Trophoblast cell (in vitro differentiated cells and primary cell): ENCODE measurements at regions not wholly inside any gene's neighbourhood (a gene's known extent, or its start where the extent isn't known, plus 50 kb on each side); places are given as distances from the start of the nearest gene placed in this dataset.
A peak's percentile ranks its signal among the peaks of the same experiment; 100 is the strongest.
"Not testable (repeated sequence)": the region's sequence is repeated elsewhere in the genome, so short reads cannot be mapped to it uniquely, and the experiment has no call there.

ENCODE experiments used
- DNase-seq, 2 donors: peaks; one replicate each; pipeline ENCODE4 v3.0.0-alpha.2; 2016
- H2AFZ ChIP-seq: 2 replicates; pipeline ENCODE4 v1.6.1; 2013; ENCODE audit warnings: low read length, moderate library complexity, mild to moderate bottlenecking; ENCODE audit not compliant: insufficient read depth, poor library complexity
- H2AK5ac ChIP-seq: 2 replicates; pipeline ENCODE4 v1.6.1; 2013; ENCODE audit warnings: mild to moderate bottlenecking, low read length
- H2BK120ac ChIP-seq: 2 replicates; pipeline ENCODE4 v1.6.1; 2013; ENCODE audit warnings: low read length, mild to moderate bottlenecking, moderate library complexity; ENCODE audit not compliant: insufficient read depth, poor library complexity
- H2BK12ac ChIP-seq: 2 replicates; pipeline ENCODE4 v1.6.1; 2013; ENCODE audit warnings: mild to moderate bottlenecking, low read length, moderate library complexity
- H2BK5ac ChIP-seq: 2 replicates; pipeline ENCODE4 v1.6.1; 2013; ENCODE audit warnings: low read length, low read depth, moderate library complexity, mild to moderate bottlenecking; ENCODE audit not compliant: poor library complexity
- H3K14ac ChIP-seq: 2 replicates; pipeline ENCODE4 v1.6.1; 2013; ENCODE audit warnings: mild to moderate bottlenecking, low read length
- H3K18ac ChIP-seq: 2 replicates; pipeline ENCODE4 v1.6.1; 2013; ENCODE audit warnings: mild to moderate bottlenecking, low read length
- H3K23ac ChIP-seq: 2 replicates; pipeline ENCODE4 v1.6.1; 2013; ENCODE audit warnings: low read length
- H3K27ac ChIP-seq: 2 replicates; pipeline ENCODE4 v1.5.1; 2013; ENCODE audit warnings: low read depth, mild to moderate bottlenecking, inconsistent platforms, low read length, moderate library complexity
- H3K27me3 ChIP-seq: 2 replicates; pipeline ENCODE4 v1.6.1; 2013; ENCODE audit warnings: inconsistent platforms, mild to moderate bottlenecking, low read length, moderate library complexity; ENCODE audit not compliant: insufficient read depth
- H3K36me3 ChIP-seq, 2 experiments: 1 replicate in 1 of 2; 2 replicates in 1 of 2; pipeline ENCODE4 v1.6.1; 2013; ENCODE audit warnings: low read length in 2 of 2, mild to moderate bottlenecking in 2 of 2, moderate library complexity in 1 of 2; ENCODE audit not compliant: insufficient read depth in 2 of 2, control insufficient read depth in 1 of 2
- H3K4ac ChIP-seq: 2 replicates; pipeline ENCODE4 v1.6.1; 2013; ENCODE audit warnings: low read depth, mild to moderate bottlenecking, low read length, moderate library complexity
- H3K4me1 ChIP-seq, 2 experiments: 1 replicate in 1 of 2; 2 replicates in 1 of 2; pipeline ENCODE4 v1.6.1; 2013; ENCODE audit warnings: low read length in 2 of 2, mild to moderate bottlenecking in 2 of 2, moderate library complexity in 1 of 2; ENCODE audit not compliant: insufficient read depth in 2 of 2, control insufficient read depth in 1 of 2
- H3K4me2 ChIP-seq: 2 replicates; pipeline ENCODE4 v1.6.1; 2013; ENCODE audit warnings: inconsistent platforms, mild to moderate bottlenecking, low read length, moderate library complexity
- H3K4me3 ChIP-seq: 2 replicates; pipeline ENCODE4 v1.5.1; 2013; ENCODE audit warnings: mild to moderate bottlenecking, low read depth, low read length, inconsistent platforms
- H3K79me1 ChIP-seq: one replicate; pipeline ENCODE4 v1.6.1; 2013; ENCODE audit warnings: low read length
- H3K79me2 ChIP-seq: 2 replicates; pipeline ENCODE4 v1.6.1; 2013; ENCODE audit warnings: low read length, mild to moderate bottlenecking; ENCODE audit not compliant: control insufficient read depth, insufficient read depth, poor library complexity
- H3K9ac ChIP-seq: 2 replicates; pipeline ENCODE4 v1.6.1; 2013; ENCODE audit warnings: mild to moderate bottlenecking, low read length
- H3K9me3 ChIP-seq: 2 replicates; pipeline ENCODE4 v1.6.1; 2013; ENCODE audit warnings: low read depth, mild to moderate bottlenecking, control low read depth, inconsistent platforms, low read length; ENCODE audit not compliant: insufficient read depth
- H4K12ac ChIP-seq: 2 replicates; pipeline ENCODE4 v1.6.1; 2013; ENCODE audit warnings: low read depth, mild to moderate bottlenecking, low read length, moderate library complexity
- H4K8ac ChIP-seq: 2 replicates; pipeline ENCODE4 v1.6.1; 2013; ENCODE audit warnings: low read depth, mild to moderate bottlenecking, low read length, moderate library complexity
- H4K91ac ChIP-seq: one replicate; pipeline ENCODE4 v1.6.1; 2013; ENCODE audit warnings: low read depth, mild to moderate bottlenecking, low read length, moderate library complexity
- WGBS: extraction: QIAGEN DNeasy Blood & Tissue Kit; methylation state at CpG from one replicate; pipeline ENCODE4 v1.1.7; 2013; ENCODE audit warnings: missing lambda C conversion rate; ENCODE audit not compliant: insufficient read length, insufficient coverage; ENCODE audit errors: extremely low coverage; 5-methylcytosine and 5-hydroxymethylcytosine counted together

- no CpG with 5 or more reads among the region's 42 CpGs for WGBS
- not testable (repeated sequence) for H3K27ac ChIP-seq, H2BK12ac ChIP-seq, H3K4me2 ChIP-seq, H3K23ac ChIP-seq, H3K4me1 ChIP-seq, H3K36me3 ChIP-seq, DNase-seq, H3K14ac ChIP-seq, H3K4ac ChIP-seq, H2AFZ ChIP-seq, H4K91ac ChIP-seq, H3K9ac ChIP-seq, H2AK5ac ChIP-seq, H3K9me3 ChIP-seq, H3K79me1 ChIP-seq, H4K8ac ChIP-seq, H2BK120ac ChIP-seq, H2BK5ac ChIP-seq, H4K12ac ChIP-seq, H3K27me3 ChIP-seq, H3K79me2 ChIP-seq, H3K4me3 ChIP-seq, H3K18ac ChIP-seq
Measured at GRCh38 chr3:198157231-198157868, 197.3 kb downstream of the LMLN start.

- not testable (repeated sequence) for H3K27ac ChIP-seq, H3K4me2 ChIP-seq, H2AK5ac ChIP-seq, H3K9me3 ChIP-seq, H3K79me2 ChIP-seq, DNase-seq, H4K12ac ChIP-seq, H3K18ac ChIP-seq, H3K23ac ChIP-seq, H3K79me1 ChIP-seq, H3K4ac ChIP-seq, H4K91ac ChIP-seq, H3K9ac ChIP-seq, H3K27me3 ChIP-seq, H2AFZ ChIP-seq, H2BK5ac ChIP-seq, H2BK120ac ChIP-seq, H3K4me1 ChIP-seq, H3K14ac ChIP-seq, H3K4me3 ChIP-seq, H4K8ac ChIP-seq, H3K36me3 ChIP-seq, H2BK12ac ChIP-seq
- WGBS: no CpG with 5 or more reads among the region's 12 CpGs
Measured at GRCh38 chr3:198158007-198158406, 198.0 kb downstream of the LMLN start.

DNA sequence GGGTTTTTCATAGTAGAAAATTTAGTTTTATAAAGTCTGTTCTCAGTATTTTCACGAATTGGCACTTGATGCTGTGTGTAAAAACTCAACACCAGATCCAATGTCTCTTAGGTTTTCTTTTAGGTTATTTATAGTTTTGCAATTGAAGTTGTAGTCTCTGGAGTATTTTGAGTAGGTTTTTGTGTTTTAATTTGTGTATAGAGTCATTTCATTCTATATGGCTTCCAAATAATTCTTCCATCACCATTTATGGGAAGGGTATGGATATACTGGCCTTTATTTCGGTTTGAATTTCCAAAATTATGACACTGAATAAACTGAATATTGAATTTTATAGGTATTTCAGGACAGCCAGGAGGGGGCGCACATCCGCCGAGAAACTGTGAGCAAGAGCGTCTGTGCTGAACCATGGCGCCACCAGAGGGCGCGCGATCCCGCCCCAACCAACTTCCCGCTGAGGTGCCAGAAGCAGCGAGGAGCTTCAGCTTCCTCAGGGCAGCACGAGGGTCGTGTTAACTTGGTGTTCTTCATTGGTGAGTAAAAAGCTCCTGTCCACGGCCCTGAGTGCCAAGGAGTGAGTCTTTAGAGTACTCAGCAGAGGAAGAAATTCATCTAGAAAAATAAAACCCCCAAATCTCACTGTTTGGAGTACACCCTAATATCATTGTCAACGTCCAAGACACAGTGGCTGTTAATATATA is 207.5 kb downstream of the LMLN start:
- not testable (repeated sequence) for H3K4me1 ChIP-seq, H3K27ac ChIP-seq, H4K8ac ChIP-seq, H2BK120ac ChIP-seq, H3K23ac ChIP-seq, H4K91ac ChIP-seq, H3K4me2 ChIP-seq, H3K18ac ChIP-seq, H3K4ac ChIP-seq, H2BK5ac ChIP-seq, H2AK5ac ChIP-seq, H3K9me3 ChIP-seq, H3K36me3 ChIP-seq, H3K14ac ChIP-seq, H4K12ac ChIP-seq, H3K79me1 ChIP-seq, H3K4me3 ChIP-seq, H3K27me3 ChIP-seq, H3K9ac ChIP-seq, H3K79me2 ChIP-seq, H2BK12ac ChIP-seq, H2AFZ ChIP-seq
- no CpG with 5 or more reads among the region's 17 CpGs for WGBS
- DNase-seq: peak; percentile 13 to 54

GRCh38 chr3:198170781-198171180 is 210.8 kb downstream of the LMLN start:
- H3K14ac ChIP-seq, H4K8ac ChIP-seq, H3K9me3 ChIP-seq, H3K79me1 ChIP-seq, H3K4ac ChIP-seq, H3K27me3 ChIP-seq, H3K4me3 ChIP-seq, H3K4me2 ChIP-seq, H4K12ac ChIP-seq, H3K27ac ChIP-seq, H2BK12ac ChIP-seq, H2AFZ ChIP-seq, H3K18ac ChIP-seq, H3K23ac ChIP-seq, H3K36me3 ChIP-seq, H3K79me2 ChIP-seq, H4K91ac ChIP-seq, H2BK120ac ChIP-seq, H3K4me1 ChIP-seq, H2AK5ac ChIP-seq, H3K9ac ChIP-seq, H2BK5ac ChIP-seq: not testable (repeated sequence)
- WGBS: no CpG with 5 or more reads among the region's 1 CpG
- peak in 1 of 2 donors; percentile 67 for DNase-seq
